Activated T-helper 1 cell treated with anti-CD3 and anti-CD28 coated beads, Interleukin-12 subunit alpha, Interleukin-12 subunit beta, Interleukin-2, Interleukin-4 antibody, amounts not matched to agents 30 ng/mL and 10 ng/mL and 1 ng/mL, durations not matched to agents 14 hours and 24 hours and 36 hours (primary cell): ENCODE measurements at regions not wholly inside any gene's neighbourhood (a gene's known extent, or its start where the extent isn't known, plus 50 kb on each side); places are given as distances from the start of the nearest gene placed in this dataset.
"Not testable (repeated sequence)": the region's sequence is repeated elsewhere in the genome, so short reads cannot be mapped to it uniquely, and the experiment has no call there.

Source experiments
- DNase-seq: peaks from one replicate; pipeline ENCODE4 v3.0.0; 2021; ENCODE audit warnings: low spot score
- H3K27ac Mint-ChIP-seq: one replicate; pipeline ENCODE4 v1.8.0; 2021; ENCODE audit warnings: mild to moderate bottlenecking, mixed read lengths
- H3K27me3 Mint-ChIP-seq: one replicate; pipeline ENCODE4 v1.8.0; 2022; ENCODE audit warnings: mild to moderate bottlenecking, moderate library complexity, mixed read lengths; ENCODE audit not compliant: insufficient read depth
- H3K36me3 Mint-ChIP-seq: one replicate; pipeline ENCODE4 v1.8.0; 2021; ENCODE audit warnings: low read depth, mixed read lengths
- H3K4me1 Mint-ChIP-seq: one replicate; pipeline ENCODE4 v1.8.0; 2021; ENCODE audit warnings: low read depth, mixed read lengths
- H3K4me3 Mint-ChIP-seq: one replicate; pipeline ENCODE4 v1.8.0; 2021; ENCODE audit warnings: mild to moderate bottlenecking, moderate library complexity, mixed read lengths
- H3K9me3 Mint-ChIP-seq: one replicate; pipeline ENCODE4 v1.8.0; 2021; ENCODE audit warnings: mixed read lengths
- intact Hi-C: fragments of 100-400 bp; cut with micrococcal nuclease; formaldehyde crosslinking; loops from one replicate; pipeline ENCODE4 v1.15.1; 2024

- H3K27ac Mint-ChIP-seq, H3K4me3 Mint-ChIP-seq, H3K4me1 Mint-ChIP-seq, intact Hi-C loops, H3K36me3 Mint-ChIP-seq, DNase-seq, H3K27me3 Mint-ChIP-seq, H3K9me3 Mint-ChIP-seq: not testable (repeated sequence)
Measured at GRCh38 chr5:134471858-134472449, 53.5 kb upstream of the JADE2 start.

DNA sequence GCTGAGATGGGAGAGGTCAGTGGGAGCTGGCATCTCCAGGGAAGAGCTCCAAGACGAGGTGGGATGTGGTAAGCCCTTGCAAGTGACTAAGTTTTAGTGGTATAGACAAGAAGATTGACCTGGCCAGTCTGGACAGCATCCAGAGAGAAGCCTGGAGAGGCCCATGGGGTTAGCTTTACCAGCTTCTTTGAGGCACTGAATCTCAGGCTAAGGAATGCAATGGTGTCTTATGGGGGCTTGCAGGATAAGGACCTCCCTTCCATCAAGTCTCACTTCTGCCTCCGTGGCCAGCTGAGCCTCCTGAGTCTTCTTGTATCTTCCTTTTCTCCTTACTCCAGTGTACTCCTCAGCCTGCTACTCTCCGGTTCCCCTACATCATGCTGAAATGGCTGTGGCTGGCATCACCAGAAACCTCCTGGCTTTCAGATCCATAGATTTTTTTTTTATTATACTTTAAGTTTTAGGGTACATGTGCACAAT lies 56.5 kb upstream of the JADE2 start:
- Mint-ChIP-seq H3K36me3 (no peaks in the 10 kb centered on the region), H3K4me1 (peaks cover 17% of the 10 kb centered on the region), H3K4me3 (no peak overlapping the region), H3K9me3 (peaks cover 6% of the 10 kb centered on the region), H3K27me3 (peaks cover 2% of the 10 kb centered on the region), H3K27ac (no peak overlapping the region)
- DNase-seq: no peak
- intact Hi-C loops: loop anchor here (5.0 kb wide), 1 partner anchor 57 kb away; the partner anchor contains the start of gene CDKN2AIPNL

GRCh38 chr5:134467231-134467630 lies 55.5 kb upstream of the CDKN2AIPNL start:
- H3K9me3 Mint-ChIP-seq: peaks cover 6% of the 10 kb centered on the region
- H3K27ac Mint-ChIP-seq: no peak overlapping the region
- intact Hi-C loops: loop anchor here (2.0 to 5.0 kb wide), 2 partner anchors 36 to 55 kb away; partner anchors contain the start of gene CDKN2AIPNL
- peaks cover 17% of the 10 kb centered on the region for H3K4me1 Mint-ChIP-seq
- H3K27me3 Mint-ChIP-seq: no peaks in the 10 kb centered on the region
- DNase-seq: no peak
- H3K4me3 Mint-ChIP-seq: no peak overlapping the region
- no peaks in the 10 kb centered on the region for H3K36me3 Mint-ChIP-seq

DNA sequence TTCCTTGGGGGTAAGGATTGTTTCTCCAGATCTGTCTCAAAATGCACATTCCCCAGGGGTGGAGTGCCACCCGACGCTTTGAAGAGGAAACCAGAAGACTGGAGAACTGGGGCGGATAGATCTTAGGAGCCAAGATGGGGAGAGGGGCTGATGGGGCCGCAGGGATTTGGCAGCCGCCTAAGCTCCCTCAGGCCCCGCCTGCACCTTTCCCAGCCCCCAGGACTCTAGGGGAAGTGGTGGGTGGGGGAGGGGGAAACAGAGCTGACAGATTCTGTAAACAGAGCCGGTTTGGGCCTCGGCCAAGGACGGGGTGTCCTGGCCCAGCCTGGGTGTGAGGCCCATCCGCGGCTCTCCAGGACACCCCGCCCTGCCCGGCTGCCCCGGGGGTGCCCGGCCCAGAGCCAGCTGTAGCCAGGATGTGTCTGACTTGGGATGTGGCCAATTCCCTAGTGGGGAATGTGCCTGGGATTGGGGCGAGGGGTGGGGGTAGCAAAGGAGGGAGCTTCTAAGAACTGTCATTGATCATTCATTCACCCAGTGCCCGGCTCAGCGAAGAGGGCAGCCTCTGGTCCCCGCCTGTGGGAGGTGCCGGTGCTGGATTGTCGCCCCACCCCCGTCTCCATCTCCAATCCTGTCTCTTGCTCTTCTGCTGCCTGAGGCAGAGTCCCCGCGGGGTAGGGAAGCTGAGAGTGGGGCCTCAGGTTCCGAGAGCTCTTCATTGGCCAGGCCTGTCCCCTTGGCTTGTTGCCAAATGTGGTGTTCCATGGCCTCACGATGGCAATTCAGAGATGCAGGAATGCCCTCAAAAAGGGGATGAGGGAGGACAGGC lies 54.8 kb upstream of the CDKN2AIPNL start:
- intact Hi-C loops: loop anchor here (1.0 to 5.0 kb wide), 3 partner anchors 36 to 58 kb away; partner anchors contain the start of gene CDKN2AIPNL
- DNase-seq: no peak
- peak overlapping the region; percentile 76 for H3K4me3 Mint-ChIP-seq

DNA sequence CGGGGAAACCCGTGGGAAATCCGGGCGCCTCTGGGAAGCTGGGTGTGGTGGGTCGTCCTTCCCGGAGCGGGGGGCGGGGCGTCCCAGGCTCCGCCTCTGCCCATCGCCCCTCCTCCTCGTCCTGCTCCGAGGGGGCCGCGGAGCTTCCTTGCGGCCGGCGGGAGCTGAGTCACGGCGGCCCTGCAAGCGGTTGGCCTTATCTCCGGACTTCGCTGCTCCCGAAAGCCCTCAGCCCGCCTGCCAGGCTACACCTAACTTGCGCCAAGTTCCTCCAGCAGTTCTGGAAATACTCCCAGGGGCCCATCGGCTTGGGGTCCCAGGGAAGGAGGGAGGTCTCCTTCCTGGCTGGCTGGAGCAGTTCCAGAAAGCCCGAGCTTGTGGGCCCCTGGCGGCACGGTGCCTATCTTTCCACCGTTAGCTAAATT lies 54.1 kb upstream of the CDKN2AIPNL start:
- Mint-ChIP-seq H3K36me3 (no peaks in the 10 kb centered on the region), H3K27ac (peak overlapping the region; percentile 68), H3K9me3 (no peaks in the 10 kb centered on the region), H3K27me3 (peaks cover 3% of the 10 kb centered on the region), H3K4me1 (peaks cover 17% of the 10 kb centered on the region), H3K4me3 (peak overlapping the region; percentile 76)
- intact Hi-C loops: loop anchor here (1.0 to 5.0 kb wide), 3 partner anchors 37 to 58 kb away; partner anchors contain the start of gene CDKN2AIPNL
- peak; percentile 53 for DNase-seq

More for the DNA sequence above, 54.8 kb upstream of the CDKN2AIPNL start:
- Mint-ChIP-seq H3K36me3 (no peaks in the 10 kb centered on the region), H3K27ac (peak overlapping the region; percentile 61), H3K9me3 (no peaks in the 10 kb centered on the region), H3K4me1 (peaks cover 17% of the 10 kb centered on the region), H3K27me3 (peaks cover 3% of the 10 kb centered on the region)

- peak overlapping the region; percentile 68 for H3K27ac Mint-ChIP-seq
- DNase-seq: no peak
Measured at GRCh38 chr5:134464988-134465815, 53.5 kb upstream of the CDKN2AIPNL start.

DNA sequence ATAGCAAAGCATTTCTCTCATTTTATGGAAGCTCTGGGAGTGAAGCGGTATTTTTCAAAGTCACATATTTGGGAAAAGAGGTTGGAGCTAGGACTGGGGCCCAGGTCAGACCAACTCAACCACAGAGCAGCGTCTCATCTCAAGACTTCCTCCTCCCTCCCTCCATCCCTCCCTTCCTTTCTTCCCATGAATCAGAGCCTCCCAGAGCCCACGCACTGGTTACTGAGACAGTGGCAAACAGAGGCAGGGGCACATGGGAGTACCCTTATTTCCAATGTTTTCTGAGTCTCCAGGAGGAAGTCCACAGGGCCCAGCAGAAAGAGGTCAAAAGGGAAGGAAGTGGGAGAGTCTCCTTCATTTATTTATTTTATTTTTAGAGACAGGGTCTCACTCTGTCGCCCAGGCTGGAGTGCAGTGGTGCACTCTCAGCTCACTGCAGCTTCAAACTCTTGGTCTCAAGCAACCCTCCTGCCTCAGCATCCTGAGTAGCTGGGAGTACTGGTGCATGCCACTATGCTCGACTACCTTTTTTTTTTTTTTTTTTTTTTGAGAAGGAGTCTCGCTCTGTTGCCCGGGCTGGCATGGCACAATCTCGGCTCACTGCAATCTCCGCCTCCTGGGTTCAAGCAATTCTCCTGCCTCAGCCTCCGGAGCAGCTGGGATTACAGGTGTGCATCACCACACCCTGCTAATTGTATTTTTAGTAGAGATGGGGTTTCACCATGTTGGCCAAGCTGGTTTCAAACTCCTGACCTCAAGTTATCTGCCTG lies 52.5 kb upstream of the CDKN2AIPNL start:
- intact Hi-C loops: no loop called here
- Mint-ChIP-seq H3K4me3 (no peak overlapping the region), H3K9me3 (no peaks in the 10 kb centered on the region)

More at GRCh38 chr5:134464988-134465815, 53.5 kb upstream of the CDKN2AIPNL start:
- H3K9me3 Mint-ChIP-seq: no peaks in the 10 kb centered on the region
- H3K4me3 Mint-ChIP-seq: peak overlapping the region; percentile 76
- intact Hi-C loops: loop anchor here (5.0 kb wide), 1 partner anchor 53 kb away; the partner anchor contains the start of gene CDKN2AIPNL
- H3K4me1 Mint-ChIP-seq: peaks cover 17% of the 10 kb centered on the region
- no peaks in the 10 kb centered on the region for H3K36me3 Mint-ChIP-seq
- peaks cover 3% of the 10 kb centered on the region for H3K27me3 Mint-ChIP-seq

DNA sequence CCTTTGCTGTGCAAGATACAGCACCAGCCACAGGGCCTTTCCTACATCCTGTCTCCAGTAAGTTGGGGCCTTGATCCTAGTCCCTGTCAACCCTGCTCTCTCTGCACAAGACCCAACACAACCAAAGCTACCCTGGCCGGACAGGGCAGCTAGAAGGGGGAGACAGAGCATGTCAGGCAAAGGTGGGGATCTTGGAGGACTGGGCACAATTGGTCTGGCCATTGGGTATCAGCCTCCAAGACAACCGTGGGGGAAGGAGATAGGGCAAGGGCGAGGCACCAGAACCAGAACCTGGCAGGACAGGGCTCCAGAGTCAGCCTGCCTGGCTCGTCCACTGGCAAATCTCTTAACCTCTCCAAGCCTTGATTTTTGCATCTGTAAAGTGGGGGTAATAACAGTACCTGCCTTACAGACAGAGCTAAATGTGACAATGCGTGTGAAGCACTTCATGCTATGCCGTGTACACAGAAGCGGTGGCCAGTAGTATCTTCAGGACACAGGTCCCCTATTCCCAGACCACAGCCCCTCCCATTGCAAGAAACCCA lies 51.6 kb upstream of the CDKN2AIPNL start:
- Mint-ChIP-seq H3K36me3 (no peaks in the 10 kb centered on the region), H3K4me1 (peaks cover 17% of the 10 kb centered on the region), H3K4me3 (no peak overlapping the region), H3K9me3 (no peaks in the 10 kb centered on the region), H3K27ac (peak overlapping the region; percentile 19), H3K27me3 (peaks cover 3% of the 10 kb centered on the region)
- DNase-seq: no peak
- intact Hi-C loops: no loop called here

More for the DNA sequence above, 52.5 kb upstream of the CDKN2AIPNL start:
- H3K27me3 Mint-ChIP-seq: peaks cover 3% of the 10 kb centered on the region
- no peak for DNase-seq
- H3K27ac Mint-ChIP-seq: no peak overlapping the region
- H3K4me1 Mint-ChIP-seq: peaks cover 17% of the 10 kb centered on the region
- no peaks in the 10 kb centered on the region for H3K36me3 Mint-ChIP-seq

DNA sequence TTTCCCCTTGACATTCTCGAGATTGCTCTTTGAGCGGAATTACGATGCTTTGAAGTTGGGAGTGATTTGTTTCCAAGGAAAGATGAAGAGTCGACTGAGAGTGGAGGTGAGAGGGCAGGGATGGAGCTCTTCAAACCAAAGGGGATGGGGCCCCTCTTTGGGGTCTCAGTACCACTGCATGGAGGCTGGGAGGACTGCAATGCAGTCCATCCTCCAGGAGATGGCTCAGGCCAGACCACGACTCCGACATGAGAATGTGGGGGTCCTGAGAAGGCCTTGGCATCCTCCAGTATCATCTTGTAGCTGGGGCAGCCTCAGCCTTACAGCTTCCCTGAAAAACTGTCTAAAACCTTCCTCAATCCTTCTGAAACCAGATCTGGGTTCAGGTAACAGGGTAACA lies 51.1 kb upstream of the CDKN2AIPNL start:
- Mint-ChIP-seq H3K27ac (no peak overlapping the region), H3K4me3 (no peak overlapping the region), H3K36me3 (no peaks in the 10 kb centered on the region), H3K9me3 (no peaks in the 10 kb centered on the region), H3K4me1 (peaks cover 17% of the 10 kb centered on the region), H3K27me3 (peaks cover 3% of the 10 kb centered on the region)
- intact Hi-C loops: no loop called here
- no peak for DNase-seq

DNA sequence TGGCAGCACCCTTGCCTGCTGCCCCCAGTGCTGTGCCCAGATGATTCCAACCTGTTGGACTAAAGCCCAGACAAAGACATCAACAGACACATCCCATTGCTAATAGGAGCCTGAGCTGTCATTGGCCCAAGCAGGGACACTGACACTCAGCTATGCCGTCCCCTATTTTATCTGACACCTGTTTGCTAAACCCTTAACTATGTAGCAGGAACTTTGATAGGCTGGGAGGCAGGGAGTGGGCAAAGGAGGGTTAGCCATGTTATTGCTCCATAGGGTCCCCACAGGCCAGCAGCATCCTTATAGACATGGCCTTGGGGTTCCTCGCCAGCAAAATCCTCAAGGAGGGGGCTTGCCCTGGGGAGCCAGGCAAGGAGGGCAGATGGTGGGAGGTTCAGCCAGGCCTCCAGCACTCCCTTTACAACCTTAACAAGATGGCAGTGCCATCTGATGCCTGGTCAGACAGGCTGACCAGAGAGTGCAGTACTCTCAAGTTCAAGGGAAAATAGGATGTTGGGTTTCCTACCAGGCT lies 50.4 kb upstream of the CDKN2AIPNL start:
- Mint-ChIP-seq H3K9me3 (no peaks in the 10 kb centered on the region), H3K36me3 (no peaks in the 10 kb centered on the region), H3K27ac (no peak overlapping the region), H3K27me3 (peaks cover 3% of the 10 kb centered on the region), H3K4me1 (peaks cover 16% of the 10 kb centered on the region), H3K4me3 (no peak overlapping the region)
- intact Hi-C loops: no loop called here
- DNase-seq: no peak
